Upper lobe of right lung (tissue), 1 donor: ENCODE measurements at regions not wholly inside any gene's neighbourhood (a gene's known extent, or its start where the extent isn't known, plus 50 kb on each side); places are given as distances from the start of the nearest gene placed in this dataset.

Source experiments
- ATAC-seq: fragments of 200-7000 bp; cut with Tn5 transposase; one replicate; pipeline ENCODE4 v1.9.1; 2020; ENCODE audit warnings: mild to moderate bottlenecking, moderate library complexity
- DNase-seq: peaks from one replicate; pipeline ENCODE4 v3.0.0-alpha.2; 2020
- H3K27ac ChIP-seq: fragments of 200-600 bp; one replicate; pipeline ENCODE4 v1.8.0; 2022
- H3K27me3 ChIP-seq: fragments of 200-600 bp; one replicate; pipeline ENCODE4 v1.8.0; 2022; ENCODE audit warnings: mild to moderate bottlenecking
- H3K36me3 ChIP-seq: fragments of 200-600 bp; one replicate; pipeline ENCODE4 v1.8.0; 2022
- H3K4me1 ChIP-seq: fragments of 200-600 bp; one replicate; pipeline ENCODE4 v1.8.0; 2022
- H3K4me3 ChIP-seq: fragments of 200-600 bp; one replicate; pipeline ENCODE4 v1.8.0; 2022; ENCODE audit warnings: mild to moderate bottlenecking
- H3K9me3 ChIP-seq: fragments of 200-600 bp; one replicate; pipeline ENCODE4 v1.8.0; 2022
- CTCF ChIP-seq: fragments of 200-600 bp; IDR thresholded peaks from one replicate; pipeline ENCODE4 v1.8.0; 2022; ENCODE audit warnings: antibody characterized with exemption
- intact Hi-C: fragments of 100-400 bp; cut with DNase I; formaldehyde crosslinking; loops from one replicate; pipeline ENCODE4 v1.11.0; 2022
- donor health status: DM: no; HTN: yes; CAD: no; lungs with severe emphysema.

DNA sequence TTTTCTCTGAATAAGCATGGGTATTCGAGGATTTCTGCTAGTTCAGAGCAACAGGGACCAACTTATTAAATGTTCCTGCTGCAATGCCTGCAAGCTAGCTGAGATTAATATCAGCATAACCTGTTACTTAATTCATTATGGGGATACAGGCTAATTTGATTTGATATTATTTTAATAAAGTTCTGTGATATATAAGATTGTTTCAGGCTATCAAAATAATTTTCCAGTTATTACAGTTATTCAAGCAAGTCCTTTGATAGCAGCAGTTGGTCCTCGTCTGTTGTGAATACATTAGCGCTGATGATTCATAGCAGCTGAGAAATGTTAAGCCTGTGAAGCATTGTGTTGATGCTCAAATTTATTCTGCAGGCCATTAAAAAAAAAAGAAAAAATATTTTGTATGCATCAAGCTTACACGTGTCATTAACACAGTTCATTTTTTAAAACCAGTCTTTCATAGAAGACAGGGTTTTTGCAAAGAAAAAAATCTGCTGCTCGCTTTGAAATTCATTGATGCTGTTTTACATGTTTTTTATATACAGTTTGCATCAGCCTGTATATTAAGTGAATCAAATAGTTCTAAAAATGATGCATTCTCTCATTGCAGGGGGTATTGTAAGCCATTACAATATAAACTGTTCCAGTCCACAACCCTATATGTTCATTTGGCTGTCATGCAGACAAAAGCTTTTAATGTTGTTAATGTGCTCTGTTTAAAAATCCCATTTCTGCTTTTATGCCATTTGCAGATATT lies 482.5 kb downstream of the BCL11A start:
- Histone ChIP-seq H3K27ac (no peak overlapping the region), H3K4me3 (no peak overlapping the region), H3K27me3 (peaks cover 6% of the 10 kb centered on the region), H3K9me3 (no peaks in the 10 kb centered on the region), H3K36me3 (no peaks in the 10 kb centered on the region), H3K4me1 (no peaks in the 10 kb centered on the region)
- intact Hi-C loops, result no loop called here
- ATAC-seq, result no peak
- DNase-seq, result no peak
- TF ChIP-seq CTCF, result no peak

DNA sequence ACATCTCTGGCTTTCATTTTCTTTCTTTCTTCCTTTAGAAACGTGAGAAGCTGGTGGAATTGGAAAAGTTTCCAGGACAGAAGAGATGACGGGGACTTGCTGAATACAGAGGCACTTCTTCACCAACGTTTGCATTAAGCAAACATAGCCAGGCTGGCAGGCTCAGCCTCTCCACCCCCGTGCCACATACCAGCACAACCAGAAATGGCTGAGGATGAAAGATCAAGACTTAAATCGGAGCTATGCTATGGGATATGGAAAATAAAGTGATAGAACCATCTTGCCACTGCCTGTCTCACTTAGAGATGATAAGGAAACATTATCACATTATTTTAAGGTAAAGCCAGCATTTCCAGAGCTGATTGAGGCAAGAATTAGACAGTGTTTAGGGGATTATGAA lies 483.3 kb downstream of the BCL11A start:
- Histone ChIP-seq H3K4me3 (no peak overlapping the region), H3K27ac (no peak overlapping the region), H3K27me3 (peaks cover 6% of the 10 kb centered on the region), H3K4me1 (no peaks in the 10 kb centered on the region), H3K36me3 (no peaks in the 10 kb centered on the region), H3K9me3 (no peaks in the 10 kb centered on the region)
- no peak for TF ChIP-seq CTCF
- ATAC-seq (no peak), DNase-seq (no peak)
- intact Hi-C loops, result no loop called here

DNA sequence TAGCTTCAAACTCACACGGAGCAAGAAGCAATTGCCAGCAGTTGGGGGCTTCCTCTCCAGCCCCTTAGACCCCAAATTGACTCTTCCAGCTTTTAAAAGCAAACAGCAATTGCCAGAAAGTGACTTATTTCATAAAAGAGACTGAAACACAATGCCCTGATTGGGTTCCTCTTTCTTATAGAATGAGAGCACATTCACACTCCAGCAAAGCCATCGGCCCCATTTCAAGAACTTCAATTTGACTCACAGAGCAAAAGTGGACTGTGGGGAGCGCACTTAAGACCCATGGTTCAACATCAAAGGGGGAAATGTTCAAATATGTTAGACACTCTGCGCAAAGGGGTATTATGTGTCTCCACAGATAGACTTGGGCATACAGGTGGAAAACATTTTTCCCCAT lies 484.7 kb downstream of the BCL11A start:
- Histone ChIP-seq H3K4me1 (no peaks in the 10 kb centered on the region), H3K4me3 (no peak overlapping the region), H3K27me3 (peaks cover 6% of the 10 kb centered on the region), H3K36me3 (no peaks in the 10 kb centered on the region), H3K27ac (no peak overlapping the region), H3K9me3 (no peaks in the 10 kb centered on the region)
- DNase-seq, result no peak
- no peak for ATAC-seq
- intact Hi-C loops, result no loop called here
- TF ChIP-seq CTCF, result no peak

DNA sequence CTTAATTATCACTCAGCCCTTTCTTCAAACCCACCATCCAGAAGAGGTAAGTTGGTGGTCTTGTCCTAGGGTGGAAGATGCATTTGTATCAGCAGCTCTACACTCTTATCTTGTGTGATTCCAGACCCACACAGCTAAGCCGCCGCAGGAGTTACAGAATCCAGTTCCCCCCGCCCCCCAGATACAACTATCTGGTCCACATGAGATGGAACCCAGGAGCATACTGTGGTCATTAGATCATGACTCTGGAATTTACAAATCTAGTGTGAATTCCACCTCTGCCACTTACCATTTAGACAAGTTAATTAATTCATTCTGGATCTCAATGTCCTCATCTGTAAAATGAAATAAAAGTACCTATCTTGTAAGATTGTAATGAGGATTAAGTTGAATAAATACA lies 486.4 kb downstream of the BCL11A start:
- Histone ChIP-seq H3K27ac (no peak overlapping the region), H3K9me3 (no peaks in the 10 kb centered on the region), H3K4me1 (no peaks in the 10 kb centered on the region), H3K36me3 (no peaks in the 10 kb centered on the region), H3K27me3 (peaks cover 4% of the 10 kb centered on the region), H3K4me3 (no peak overlapping the region)
- TF ChIP-seq CTCF, result no peak
- no peak for ATAC-seq
- intact Hi-C loops, result no loop called here
- no peak for DNase-seq

GRCh38 chr2:60066096-60066839 lies 487.2 kb downstream of the BCL11A start:
- Histone ChIP-seq H3K4me1 (no peaks in the 10 kb centered on the region), H3K27ac (no peak overlapping the region), H3K36me3 (no peaks in the 10 kb centered on the region), H3K9me3 (no peaks in the 10 kb centered on the region), H3K4me3 (no peak overlapping the region), H3K27me3 (peaks cover 4% of the 10 kb centered on the region)
- no peak for TF ChIP-seq CTCF
- intact Hi-C loops, result no loop called here
- DNase-seq (no peak), ATAC-seq (no peak)
